ENCODE measurements at regions not wholly inside any gene's neighbourhood (a gene's known extent, or its start where the extent isn't known, plus 50 kb on each side); places are given as distances from the start of the nearest gene placed in this dataset.

DNA sequence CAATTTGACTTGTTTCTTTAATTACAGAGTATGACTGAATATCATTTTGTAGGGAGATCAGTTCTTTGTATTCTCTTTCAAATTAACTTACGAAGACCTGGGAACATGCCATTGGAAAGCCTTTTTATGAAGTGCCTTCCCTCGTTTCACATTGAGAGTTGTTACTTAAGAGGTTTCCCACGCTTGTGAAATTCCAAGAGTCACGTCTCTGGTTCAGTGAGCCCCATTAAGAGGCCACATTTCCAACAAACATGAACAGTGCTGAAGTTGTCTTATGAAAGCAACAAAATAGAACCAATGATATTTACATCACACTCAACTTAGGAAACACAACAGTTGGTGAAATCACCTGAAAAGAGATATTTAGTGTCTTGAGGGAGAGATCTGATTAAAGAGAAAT, 334.1 kb downstream of the TOX3 start:
- FAIRE-seq (no peak), ATAC-seq (no peak), DNase-seq (ENCODE audit: low spot score) (no peak)
- WGBS (ENCODE audit: low lambda C conversion rate): 15% methylated on average over 4 of the region's 4 CpGs
- Histone ChIP-seq H4K20me1 (ENCODE audit: insufficient read depth, low read length) (no peaks in the 10 kb centered on the region), H3K4me3 (replicated peaks in 1 of 3; ENCODE audit: insufficient read depth in 1 of 3, low read depth in 2 of 3, low read length in 3 of 3) (no peak overlapping the region), H3K4me2 (ENCODE audit: low read depth, low read length) (no peak overlapping the region), H3K9me3 (ENCODE audit: low read length) (peaks cover 8% of the 10 kb centered on the region; the same call in 1 of the 2 replicates), H3K36me3 (replicated peaks in 1 of 2; ENCODE audit: control insufficient read depth in 1 of 2, insufficient read depth in 2 of 2, low read length in 2 of 2) (no peaks in the 10 kb centered on the region), H3K9ac (ENCODE audit: insufficient read depth, low read depth, low read length) (no peak overlapping the region), H3K27ac (ENCODE audit: extremely low read length, insufficient read depth, low read length) (no peak overlapping the region), H3K4me1 (ENCODE audit: insufficient read depth, low read length) (no peaks in the 10 kb centered on the region), H3K27me3 (ENCODE audit: control insufficient read depth in 1 of 2, insufficient read depth in 2 of 2, low read length in 2 of 2) (no peaks in the 10 kb centered on the region), H2AFZ (ENCODE audit: low read length) (no peak overlapping the region), H3K79me2 (ENCODE audit: insufficient read depth, low read length) (no peaks in the 10 kb centered on the region)
- CTCF ChIA-PET (ENCODE audit: low intra/inter-chr PET ratio, low total read pairs): no interaction called here
- POLR2A ChIA-PET: no interaction called here
- intact Hi-C loops (cut with micrococcal nuclease; ENCODE audit: unreplicated experiment): no loop called here
- BruUV-seq (replicated peaks): no TSS peak
- in situ Hi-C loops (cut with HindIII; ENCODE audit: extremely low pct_ligation_motif_present, low pct_unique_long_range_greater_than_20kb): no loop called here
- TF ChIP-seq FLYWCH1 (CRISPR knock-in tag; IDR thresholded peaks at IDR 0.05) (no peak), ZNF235 (CRISPR knock-in tag; IDR thresholded peaks at IDR 0.05; ENCODE audit: borderline replicate concordance) (no peak), ZNF598 (CRISPR knock-in tag; IDR thresholded peaks at IDR 0.05; ENCODE audit: borderline replicate concordance) (no peak), ZNF609 (CRISPR knock-in tag; IDR thresholded peaks at IDR 0.05; ENCODE audit: borderline replicate concordance) (no peak), PCBP2 (optimal IDR thresholded peaks at IDR 0.05; ENCODE audit: low read depth, low read length, poor library complexity, severe bottlenecking) (no peak), ISX (CRISPR knock-in tag; conservative IDR thresholded peaks at IDR 0.05) (no peak), ZNF34 (CRISPR knock-in tag; IDR thresholded peaks at IDR 0.05; ENCODE audit: borderline replicate concordance) (no peak), LRRFIP1 (CRISPR knock-in tag; conservative IDR thresholded peaks at IDR 0.05) (no peak), RCOR2 (CRISPR knock-in tag; IDR thresholded peaks at IDR 0.05) (no peak), MEIS2 (CRISPR knock-in tag; IDR thresholded peaks at IDR 0.05) (no peak), PITX1 (CRISPR knock-in tag; IDR thresholded peaks at IDR 0.05) (no peak), WIZ (CRISPR knock-in tag; IDR thresholded peaks at IDR 0.05) (no peak), TBX3 (IDR thresholded peaks at IDR 0.05; ENCODE audit: borderline replicate concordance) (no peak), JUNB (CRISPR knock-in tag; IDR thresholded peaks at IDR 0.05; ENCODE audit: borderline replicate concordance) (no peak), NCOA5 (CRISPR knock-in tag; IDR thresholded peaks at IDR 0.05) (no peak), U2AF1 (optimal IDR thresholded peaks at IDR 0.05; ENCODE audit: low read depth, low read length) (no peak)
- TF ChIP-seq, protein P1, sequence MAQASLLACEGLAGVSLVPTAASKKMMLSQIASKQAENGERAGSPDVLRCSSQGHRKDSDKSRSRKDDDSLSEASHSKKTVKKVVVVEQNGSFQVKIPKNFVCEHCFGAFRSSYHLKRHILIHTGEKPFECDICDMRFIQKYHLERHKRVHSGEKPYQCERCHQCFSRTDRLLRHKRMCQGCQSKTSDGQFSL (CRISPR knock-in tag; IDR thresholded peaks at IDR 0.05): no peak
- TF ChIP-seq, protein P2, sequence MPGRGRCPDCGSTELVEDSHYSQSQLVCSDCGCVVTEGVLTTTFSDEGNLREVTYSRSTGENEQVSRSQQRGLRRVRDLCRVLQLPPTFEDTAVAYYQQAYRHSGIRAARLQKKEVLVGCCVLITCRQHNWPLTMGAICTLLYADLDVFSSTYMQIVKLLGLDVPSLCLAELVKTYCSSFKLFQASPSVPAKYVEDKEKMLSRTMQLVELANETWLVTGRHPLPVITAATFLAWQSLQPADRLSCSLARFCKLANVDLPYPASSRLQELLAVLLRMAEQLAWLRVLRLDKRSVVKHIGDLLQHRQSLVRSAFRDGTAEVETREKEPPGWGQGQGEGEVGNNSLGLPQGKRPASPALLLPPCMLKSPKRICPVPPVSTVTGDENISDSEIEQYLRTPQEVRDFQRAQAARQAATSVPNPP (CRISPR knock-in tag; IDR thresholded peaks at IDR 0.05): no peak
